ENCODE measurements at regions not wholly inside any gene's neighbourhood (a gene's known extent, or its start where the extent isn't known, plus 50 kb on each side); places are given as distances from the start of the nearest gene placed in this dataset.

DNA sequence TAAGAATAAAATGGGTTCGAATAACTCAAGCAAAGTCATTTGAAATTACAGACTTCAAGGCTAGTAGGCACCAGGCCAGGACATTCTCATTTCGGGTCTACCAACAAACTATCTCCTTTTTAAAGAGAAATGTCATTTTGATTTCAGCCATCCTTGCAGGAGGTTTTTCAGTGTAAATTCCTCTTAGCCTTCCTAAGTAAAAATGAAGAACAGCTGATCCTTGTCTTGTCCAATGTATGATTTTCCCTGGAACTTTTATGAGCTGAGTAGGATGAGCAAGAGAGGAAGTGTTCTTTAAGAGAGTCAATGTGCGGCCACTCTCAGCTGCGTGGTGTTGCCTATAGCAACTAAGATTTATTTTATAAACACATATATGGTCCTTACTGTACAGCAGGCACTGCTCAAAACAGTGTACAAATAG, 110.1 kb downstream of the PLCE1 start:
- Histone ChIP-seq H3K4me1 (ENCODE audit: control insufficient read depth in 2 of 3, insufficient read depth in 2 of 3, low read depth in 1 of 3, low read length in 3 of 3) (no peaks in the 10 kb centered on the region), H3K36me3 (ENCODE audit: control insufficient read depth in 2 of 3, insufficient read depth in 3 of 3, low read length in 3 of 3) (no peaks in the 10 kb centered on the region), H3K9me3 (ENCODE audit: control insufficient read depth in 2 of 3, insufficient read depth in 1 of 3, low read length in 3 of 3) (no peaks in the 10 kb centered on the region), H3K27ac (ENCODE audit: low read depth in 2 of 2, low read length in 2 of 2) (no peak overlapping the region), H3K9ac (ENCODE audit: low read length in 3 of 3) (no peak overlapping the region), H3K27me3 (ENCODE audit: control insufficient read depth, insufficient read depth, low read length) (no peaks in the 10 kb centered on the region), H3K4me3 (ENCODE audit: low read length in 3 of 3) (no peak overlapping the region)
- intact Hi-C loops (cut with DNase I), result no loop called here
- FAIRE-seq (no peak), DNase-seq (peak in 3 of 5 donors; percentile 16 to 92 (median 76))
- TF ChIP-seq, protein P1, sequence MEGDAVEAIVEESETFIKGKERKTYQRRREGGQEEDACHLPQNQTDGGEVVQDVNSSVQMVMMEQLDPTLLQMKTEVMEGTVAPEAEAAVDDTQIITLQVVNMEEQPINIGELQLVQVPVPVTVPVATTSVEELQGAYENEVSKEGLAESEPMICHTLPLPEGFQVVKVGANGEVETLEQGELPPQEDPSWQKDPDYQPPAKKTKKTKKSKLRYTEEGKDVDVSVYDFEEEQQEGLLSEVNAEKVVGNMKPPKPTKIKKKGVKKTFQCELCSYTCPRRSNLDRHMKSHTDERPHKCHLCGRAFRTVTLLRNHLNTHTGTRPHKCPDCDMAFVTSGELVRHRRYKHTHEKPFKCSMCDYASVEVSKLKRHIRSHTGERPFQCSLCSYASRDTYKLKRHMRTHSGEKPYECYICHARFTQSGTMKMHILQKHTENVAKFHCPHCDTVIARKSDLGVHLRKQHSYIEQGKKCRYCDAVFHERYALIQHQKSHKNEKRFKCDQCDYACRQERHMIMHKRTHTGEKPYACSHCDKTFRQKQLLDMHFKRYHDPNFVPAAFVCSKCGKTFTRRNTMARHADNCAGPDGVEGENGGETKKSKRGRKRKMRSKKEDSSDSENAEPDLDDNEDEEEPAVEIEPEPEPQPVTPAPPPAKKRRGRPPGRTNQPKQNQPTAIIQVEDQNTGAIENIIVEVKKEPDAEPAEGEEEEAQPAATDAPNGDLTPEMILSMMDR (IDR thresholded peaks at IDR 0.05; ENCODE audit: borderline replicate concordance, extremely low read depth, insufficient read depth), result no peak

DNA sequence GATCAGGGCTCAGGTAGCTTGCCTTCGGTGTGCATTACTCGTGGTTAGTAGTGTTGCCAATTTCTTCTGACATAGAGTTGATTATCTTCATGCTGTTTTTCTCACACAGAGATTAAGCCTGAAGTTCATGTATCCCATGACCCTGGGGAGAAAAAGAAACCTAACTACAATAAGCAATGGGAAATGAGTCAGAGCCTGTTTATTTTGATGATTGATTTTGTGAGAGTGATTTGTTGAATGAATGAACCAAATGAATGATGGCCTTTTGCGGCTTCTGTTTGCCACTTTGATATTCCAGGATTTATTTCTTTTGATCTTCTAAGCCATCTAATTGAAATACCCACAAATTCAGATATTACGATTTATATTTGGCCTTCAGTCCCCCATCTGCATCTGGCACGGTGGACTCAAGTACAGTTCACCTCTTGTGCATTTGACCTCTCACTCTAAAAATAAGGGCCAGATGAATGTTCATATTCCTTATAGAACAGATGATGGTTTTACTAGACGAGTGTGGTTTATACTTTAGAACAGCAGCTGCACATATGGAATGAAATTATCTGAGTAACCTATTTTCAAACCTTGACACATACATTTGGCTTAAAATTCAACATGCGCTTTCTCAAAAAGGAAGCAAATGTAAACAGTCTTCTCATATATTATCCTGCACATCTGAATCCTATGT, 110.7 kb downstream of the PLCE1 start:
- peak in 2 of 5 donors; percentile 8 to 40 for DNase-seq
- no peak for FAIRE-seq
- no peak overlapping the region for H3K4me3 ChIP-seq (ENCODE audit: low read length in 3 of 3)
- H3K27ac ChIP-seq (ENCODE audit: low read depth in 2 of 2, low read length in 2 of 2), result no peak overlapping the region
- H3K4me1 ChIP-seq (ENCODE audit: control insufficient read depth in 2 of 3, insufficient read depth in 2 of 3, low read depth in 1 of 3, low read length in 3 of 3), result no peaks in the 10 kb centered on the region
- intact Hi-C loops (cut with DNase I), result no loop called here
- H3K36me3 ChIP-seq (ENCODE audit: control insufficient read depth in 2 of 3, insufficient read depth in 3 of 3, low read length in 3 of 3), result no peaks in the 10 kb centered on the region
- H3K9ac ChIP-seq (ENCODE audit: low read length in 3 of 3), result no peak overlapping the region
- no peaks in the 10 kb centered on the region for H3K9me3 ChIP-seq (ENCODE audit: control insufficient read depth in 2 of 3, insufficient read depth in 1 of 3, low read length in 3 of 3)
- TF ChIP-seq, protein P1 (IDR thresholded peaks at IDR 0.05; ENCODE audit: borderline replicate concordance, extremely low read depth, insufficient read depth), result no peak
- no peaks in the 10 kb centered on the region for H3K27me3 ChIP-seq (ENCODE audit: control insufficient read depth, insufficient read depth, low read length)

DNA sequence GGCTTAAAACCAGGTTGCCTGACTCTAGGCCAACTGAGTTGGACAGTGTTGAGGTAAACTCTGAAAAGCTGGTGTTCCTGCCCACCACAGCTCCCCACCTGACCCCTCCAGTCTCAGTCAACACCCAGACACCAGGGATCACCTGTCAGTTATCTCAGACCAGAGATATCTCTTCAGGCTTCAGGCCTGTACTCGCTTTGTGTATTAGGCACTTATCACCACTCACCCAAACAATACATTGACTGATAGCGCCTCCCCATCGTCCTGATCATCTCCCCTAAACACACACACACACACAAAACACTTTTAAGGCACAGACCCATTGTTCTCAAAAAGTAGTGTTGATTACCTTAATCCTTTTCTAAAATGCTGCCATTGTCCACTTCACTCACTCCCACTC, 111.5 kb downstream of the PLCE1 start:
- Histone ChIP-seq H3K27ac (ENCODE audit: low read depth in 2 of 2, low read length in 2 of 2) (no peak overlapping the region), H3K27me3 (ENCODE audit: control insufficient read depth, insufficient read depth, low read length) (no peaks in the 10 kb centered on the region), H3K9ac (ENCODE audit: low read length in 3 of 3) (no peak overlapping the region), H3K4me3 (ENCODE audit: low read length in 3 of 3) (no peak overlapping the region), H3K4me1 (ENCODE audit: control insufficient read depth in 2 of 3, insufficient read depth in 2 of 3, low read depth in 1 of 3, low read length in 3 of 3) (no peaks in the 10 kb centered on the region), H3K36me3 (ENCODE audit: control insufficient read depth in 2 of 3, insufficient read depth in 3 of 3, low read length in 3 of 3) (no peaks in the 10 kb centered on the region), H3K9me3 (ENCODE audit: control insufficient read depth in 2 of 3, insufficient read depth in 1 of 3, low read length in 3 of 3) (no peaks in the 10 kb centered on the region)
- DNase-seq, result no peak
- no peak for FAIRE-seq
- intact Hi-C loops (cut with DNase I), result no loop called here
- TF ChIP-seq, protein P1 (IDR thresholded peaks at IDR 0.05; ENCODE audit: borderline replicate concordance, extremely low read depth, insufficient read depth), result no peak

GRCh38 chr10:94107191-94107590, 113.5 kb downstream of the PLCE1 start:
- H3K36me3 ChIP-seq (ENCODE audit: control insufficient read depth in 2 of 3, insufficient read depth in 3 of 3, low read length in 3 of 3), result no peaks in the 10 kb centered on the region
- no peak for DNase-seq
- TF ChIP-seq, protein P1 (IDR thresholded peaks at IDR 0.05; ENCODE audit: borderline replicate concordance, extremely low read depth, insufficient read depth), result no peak
- H3K4me3 ChIP-seq (ENCODE audit: low read length in 3 of 3), result no peak overlapping the region
- no peak for FAIRE-seq
- H3K4me1 ChIP-seq (ENCODE audit: control insufficient read depth in 2 of 3, insufficient read depth in 2 of 3, low read depth in 1 of 3, low read length in 3 of 3), result no peaks in the 10 kb centered on the region
- H3K27ac ChIP-seq (ENCODE audit: low read depth in 2 of 2, low read length in 2 of 2), result no peak overlapping the region
- H3K9me3 ChIP-seq (ENCODE audit: control insufficient read depth in 2 of 3, insufficient read depth in 1 of 3, low read length in 3 of 3), result no peaks in the 10 kb centered on the region
- no peaks in the 10 kb centered on the region for H3K27me3 ChIP-seq (ENCODE audit: control insufficient read depth, insufficient read depth, low read length)
- no peak overlapping the region for H3K9ac ChIP-seq (ENCODE audit: low read length in 3 of 3)
- intact Hi-C loops (cut with DNase I), result no loop called here
